Activated CD4-positive, alpha-beta T cell treated with anti-CD3 and anti-CD28 coated beads for 1 hour (primary cell): ENCODE measurements at regions not wholly inside any gene's neighbourhood (a gene's known extent, or its start where the extent isn't known, plus 50 kb on each side); places are given as distances from the start of the nearest gene placed in this dataset.

Experiments used
- DNase-seq: peaks from one replicate; pipeline ENCODE4 v3.0.0-alpha.2; 2020

DNA sequence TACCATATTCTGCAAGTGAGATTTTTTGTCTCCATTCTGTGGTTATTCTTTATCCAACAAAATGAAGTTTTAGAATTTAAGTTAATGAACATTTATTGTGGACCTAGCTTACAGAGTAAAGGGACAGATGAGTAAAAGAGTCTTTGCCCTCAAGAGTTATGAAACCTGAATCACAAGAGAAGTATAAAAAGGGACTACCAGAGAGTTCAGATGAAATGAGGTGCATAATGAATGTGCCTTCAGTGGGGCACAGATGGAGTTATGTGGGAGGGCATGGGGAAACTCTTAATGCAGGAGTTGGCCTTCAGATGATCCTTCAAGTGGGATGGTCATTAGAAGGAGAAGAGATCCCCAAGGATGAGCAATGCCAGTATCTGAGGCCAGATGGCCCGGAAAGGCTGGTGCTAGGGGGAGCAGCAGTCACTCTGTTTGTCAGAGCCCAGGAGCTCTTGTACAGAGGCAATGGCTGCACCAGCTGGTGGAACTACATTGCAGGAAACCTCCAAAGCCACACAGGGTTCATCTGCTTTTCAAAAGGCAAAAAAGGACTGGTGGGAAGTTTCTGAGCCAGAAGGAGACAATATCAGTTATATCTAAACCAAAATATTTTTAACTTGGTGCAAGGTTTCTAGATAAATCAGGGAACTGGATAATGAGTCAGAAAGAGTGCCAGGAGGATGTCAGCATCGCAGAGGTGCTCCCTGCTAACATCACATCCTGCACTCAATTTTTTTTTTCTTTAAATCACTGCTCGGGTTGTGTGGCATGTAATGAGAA is 162.0 kb downstream of the KLF6 start:
- DNase-seq = no peak

DNA sequence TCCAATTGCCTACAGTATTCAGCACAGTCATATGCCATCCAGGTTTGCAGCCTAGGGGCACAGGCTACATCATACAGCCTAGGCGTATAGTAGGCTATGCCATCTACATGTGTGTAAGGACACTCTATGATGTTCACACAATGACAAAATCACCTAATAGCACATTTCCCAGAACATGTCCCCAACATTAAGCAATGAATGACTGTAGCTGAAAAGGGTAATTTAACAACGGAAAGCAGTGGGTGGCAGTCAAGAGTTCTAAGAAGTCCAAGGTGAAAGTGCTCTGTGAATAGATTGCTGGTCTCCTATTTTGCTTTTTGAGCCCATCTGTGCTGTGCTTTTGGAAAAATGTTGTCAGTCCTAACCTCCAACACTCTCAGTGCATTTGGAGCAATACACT is 162.6 kb downstream of the KLF6 start:
- DNase-seq = no peak

DNA sequence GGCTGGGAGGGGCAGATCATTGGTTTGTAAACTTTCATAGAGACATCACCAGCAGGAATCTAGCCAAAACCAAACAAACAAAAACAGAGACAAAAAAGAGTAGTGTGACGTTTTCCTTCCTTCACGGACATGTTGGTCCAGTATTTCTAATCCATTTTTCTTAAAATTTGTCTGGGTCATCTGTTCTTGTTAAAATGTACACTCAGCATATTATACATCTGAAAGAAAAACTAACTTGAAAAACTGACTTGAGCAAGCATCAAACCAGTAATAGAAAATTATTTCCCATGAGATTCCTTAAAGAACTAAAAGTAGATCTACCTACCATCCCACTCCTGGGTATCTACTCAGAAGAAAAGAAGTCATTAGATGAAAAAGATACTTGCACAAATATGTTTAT is 164.2 kb downstream of the KLF6 start:
- DNase-seq = no peak

DNA sequence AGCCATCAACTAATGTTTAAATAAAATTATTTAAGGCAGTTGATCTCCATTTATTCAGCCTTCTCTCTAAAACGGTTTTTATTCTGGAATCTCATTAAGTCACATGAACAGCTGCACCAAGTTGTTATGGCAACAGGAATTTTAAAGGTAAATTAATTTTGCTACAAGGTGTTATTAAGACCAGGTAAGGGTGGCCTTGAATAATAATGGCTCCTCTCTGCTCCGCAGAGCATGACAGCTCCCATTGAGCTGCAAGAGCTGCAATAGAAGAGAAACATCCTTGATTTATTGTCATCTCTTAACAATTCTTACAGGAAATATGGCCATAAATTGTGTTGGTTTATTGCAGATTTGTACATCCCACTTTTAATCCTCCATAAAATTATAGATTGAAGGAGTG is 165.8 kb downstream of the KLF6 start:
- DNase-seq = no peak

DNA sequence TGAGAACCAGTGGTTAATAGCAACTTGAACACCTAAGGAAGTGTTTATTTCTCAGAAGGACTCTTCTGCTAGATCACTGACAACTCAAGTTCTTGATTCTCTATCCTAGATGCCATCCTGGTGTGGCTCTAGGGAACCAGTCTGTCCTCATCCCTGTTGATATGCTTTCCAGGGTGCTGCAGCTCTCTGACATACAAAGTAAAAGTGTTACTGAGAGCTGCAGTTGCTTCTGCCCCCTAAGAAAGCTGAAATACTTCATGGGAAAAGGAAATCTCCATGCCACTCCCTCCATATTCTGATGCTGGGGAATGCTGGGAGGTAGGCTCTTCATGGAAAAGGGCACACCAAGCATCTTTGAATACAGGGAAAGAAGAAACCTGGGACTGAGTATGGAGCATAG is 168.1 kb downstream of the KLF6 start:
- no peak for DNase-seq

DNA sequence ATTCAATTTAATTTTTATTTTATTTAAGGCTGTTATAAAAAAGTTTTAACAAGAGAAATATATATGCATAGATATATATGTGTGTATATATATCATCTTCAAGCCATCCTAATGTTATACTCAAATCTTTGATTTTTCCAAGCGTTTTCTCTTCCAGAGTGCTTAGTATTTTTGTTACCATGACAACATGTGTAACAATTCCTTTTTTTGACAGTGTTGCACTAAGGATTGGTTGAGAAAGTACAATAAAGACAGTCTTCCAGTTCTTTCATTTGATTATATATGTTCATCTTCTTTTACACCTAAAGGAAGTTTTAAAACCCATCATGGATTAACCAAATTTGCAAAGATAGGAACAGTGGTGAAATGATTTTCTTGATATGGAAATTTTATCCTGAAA is 171.7 kb downstream of the KLF6 start:
- DNase-seq = no peak

DNA sequence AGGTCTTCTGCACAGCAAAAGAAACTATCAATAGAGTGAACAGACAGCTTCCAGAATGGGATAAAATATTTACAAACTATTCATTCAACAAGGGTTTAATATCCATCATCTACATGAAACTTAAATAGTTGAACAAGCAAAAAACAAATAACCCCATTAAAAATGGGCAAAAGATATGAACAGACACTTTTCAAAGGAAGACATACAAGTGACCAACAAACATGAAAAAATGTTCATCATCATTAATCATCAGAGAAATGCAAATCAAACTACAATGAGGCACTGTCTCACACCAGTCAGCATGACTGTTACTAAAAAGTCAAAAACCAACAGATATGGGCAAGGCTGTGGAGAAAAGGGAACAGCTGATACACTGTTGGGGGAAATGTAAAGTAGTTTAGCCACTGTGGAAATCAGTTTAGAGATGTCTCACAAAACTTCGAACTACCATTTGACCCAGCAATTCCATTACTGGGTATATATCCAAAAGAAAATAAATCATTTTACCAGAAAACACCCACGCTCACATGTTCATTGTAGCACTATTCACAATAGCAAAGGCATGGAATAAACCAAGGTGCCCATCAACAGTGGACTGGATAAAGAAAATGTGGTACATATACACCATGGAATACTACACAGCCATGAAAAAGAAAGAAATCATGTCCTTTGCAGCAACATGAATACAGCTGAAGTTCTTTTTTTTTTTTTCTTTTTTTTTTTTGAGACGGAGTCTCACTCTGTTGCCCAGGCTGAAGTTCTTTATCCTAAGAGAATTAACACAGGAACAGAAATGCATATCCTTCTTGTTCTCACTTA is 172.6 kb downstream of the KLF6 start:
- no peak for DNase-seq

DNA sequence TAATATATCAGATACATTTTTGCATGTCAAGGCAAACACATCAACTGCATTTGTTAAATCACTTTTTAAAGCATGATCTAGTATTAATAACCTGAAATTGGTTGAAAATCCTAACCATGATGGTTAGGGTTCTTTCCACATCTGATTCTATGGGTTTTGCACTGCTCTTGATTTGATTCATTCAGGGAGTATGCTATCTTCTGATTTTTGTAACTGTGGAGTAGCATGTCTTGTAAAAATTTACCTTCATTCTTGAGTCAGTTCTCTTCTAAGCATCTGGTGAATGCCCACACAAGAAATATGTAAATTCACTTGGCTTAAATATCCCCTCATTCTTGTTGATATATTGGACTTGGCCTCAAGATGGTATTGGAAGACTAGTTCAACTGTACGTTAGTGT is 178.7 kb downstream of the KLF6 start:
- no peak for DNase-seq

DNA sequence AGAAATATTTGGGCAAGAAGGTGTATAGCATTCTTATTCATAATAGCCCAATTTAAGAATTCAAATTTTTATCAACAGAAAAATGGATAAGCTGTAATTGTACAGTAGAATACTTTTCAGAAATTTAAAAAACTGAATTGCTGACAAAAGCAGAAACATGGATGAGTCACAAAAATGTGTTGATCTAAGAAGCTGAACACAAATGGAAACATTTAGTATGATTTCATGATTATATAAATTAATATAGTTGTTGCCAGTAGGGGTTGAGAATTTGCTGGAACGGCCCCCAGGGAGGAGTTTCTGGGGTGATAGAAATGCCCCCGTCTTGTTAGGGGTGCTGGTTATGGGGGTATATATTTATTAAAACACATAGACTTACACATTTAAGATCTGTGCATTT is 179.1 kb downstream of the KLF6 start:
- DNase-seq = no peak

DNA sequence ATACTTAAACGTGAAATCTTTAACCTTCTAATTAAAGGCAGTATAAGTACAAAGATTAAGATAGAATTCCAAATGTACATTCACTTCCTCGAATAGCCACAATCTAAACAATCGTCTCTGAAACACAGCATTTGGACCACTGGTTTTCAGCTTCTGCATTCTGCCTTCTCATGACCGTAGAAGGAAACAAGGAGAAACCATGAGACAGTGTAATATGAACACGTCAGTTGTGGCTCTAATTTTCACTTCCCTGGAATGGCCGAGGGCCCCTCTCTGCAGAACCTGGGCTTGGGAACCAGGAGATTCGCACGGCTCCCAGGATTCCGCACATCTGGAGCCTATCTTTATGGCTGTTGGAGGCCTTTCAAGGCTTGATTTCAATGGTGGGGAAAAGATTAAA is 189.3 kb downstream of the KLF6 start:
- no peak for DNase-seq

DNA sequence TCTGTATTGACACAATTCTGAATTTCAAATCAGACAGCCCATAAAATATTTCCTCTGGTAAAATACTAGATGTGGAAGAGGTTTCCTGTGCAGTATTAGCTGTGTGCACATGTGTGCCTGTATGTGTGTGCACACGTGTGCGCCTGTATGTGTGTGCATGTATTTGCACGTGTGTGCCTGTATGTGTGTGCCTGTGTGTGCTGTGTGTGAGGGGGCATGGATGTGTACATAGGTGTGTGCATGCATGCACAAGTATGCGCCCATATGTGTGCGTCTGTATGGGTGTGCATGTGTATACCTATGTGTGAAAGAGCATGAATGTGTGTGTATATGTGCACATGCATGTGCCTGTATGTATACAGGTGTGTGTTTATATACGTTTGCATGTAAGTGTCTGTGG is 191.4 kb downstream of the KLF6 start:
- DNase-seq = no peak

DNA sequence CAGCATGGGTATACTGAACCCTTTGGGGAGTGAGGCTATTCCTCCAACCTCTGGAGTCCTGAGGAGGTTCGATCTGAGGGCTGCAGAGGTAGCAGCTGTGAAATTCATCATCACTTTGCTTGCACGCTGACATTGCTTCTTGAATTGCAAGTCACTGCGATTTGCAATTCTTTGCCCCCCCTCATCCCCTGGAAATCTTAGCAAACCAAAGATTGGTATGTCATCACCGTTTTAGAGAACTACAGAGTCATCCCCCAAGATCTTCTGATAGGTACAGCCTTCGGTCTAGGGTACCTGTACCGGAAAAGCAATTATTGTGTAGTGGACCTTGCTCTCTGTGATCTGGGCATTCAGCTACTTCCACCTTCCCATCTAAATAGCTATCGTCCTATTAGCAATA is 192.6 kb downstream of the KLF6 start:
- no peak for DNase-seq

DNA sequence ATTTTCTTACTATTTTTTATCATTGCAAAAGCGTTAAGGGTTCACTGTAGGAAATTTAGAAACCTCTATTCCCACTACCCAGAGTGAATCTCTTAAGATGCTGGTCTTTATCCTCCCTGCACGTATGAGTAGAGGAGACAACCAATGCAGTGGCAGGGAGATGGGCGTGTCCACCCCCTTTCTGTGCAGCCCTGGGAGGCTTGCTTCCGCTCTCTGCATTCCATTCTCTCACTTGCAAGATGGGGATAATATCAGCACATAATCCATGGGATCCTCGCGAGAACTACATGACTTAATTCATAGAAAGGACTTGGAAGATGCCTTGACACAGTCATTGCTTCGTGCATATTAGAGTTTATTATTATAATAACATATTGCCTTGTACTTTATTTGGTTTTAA is 196.2 kb downstream of the KLF6 start:
- DNase-seq = no peak

DNA sequence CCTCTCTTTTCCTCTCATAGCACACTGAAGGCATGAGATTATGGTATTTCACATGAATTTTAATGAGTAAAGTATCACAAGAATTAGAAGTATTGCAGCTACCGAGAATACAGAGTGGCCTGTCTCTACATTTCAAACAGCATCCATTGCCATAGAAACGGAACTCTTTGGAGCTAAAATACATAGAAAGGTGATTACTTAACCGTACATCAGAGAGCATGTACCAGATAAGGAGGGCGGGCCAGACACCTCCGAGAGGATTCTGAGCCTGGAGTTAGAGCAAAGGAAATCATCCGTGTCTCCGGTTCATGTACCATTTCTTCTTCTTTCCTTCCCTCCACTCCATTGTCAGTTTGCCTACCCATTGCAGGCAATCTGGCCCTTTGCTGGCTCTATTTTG is 196.7 kb downstream of the KLF6 start:
- DNase-seq = no peak

DNA sequence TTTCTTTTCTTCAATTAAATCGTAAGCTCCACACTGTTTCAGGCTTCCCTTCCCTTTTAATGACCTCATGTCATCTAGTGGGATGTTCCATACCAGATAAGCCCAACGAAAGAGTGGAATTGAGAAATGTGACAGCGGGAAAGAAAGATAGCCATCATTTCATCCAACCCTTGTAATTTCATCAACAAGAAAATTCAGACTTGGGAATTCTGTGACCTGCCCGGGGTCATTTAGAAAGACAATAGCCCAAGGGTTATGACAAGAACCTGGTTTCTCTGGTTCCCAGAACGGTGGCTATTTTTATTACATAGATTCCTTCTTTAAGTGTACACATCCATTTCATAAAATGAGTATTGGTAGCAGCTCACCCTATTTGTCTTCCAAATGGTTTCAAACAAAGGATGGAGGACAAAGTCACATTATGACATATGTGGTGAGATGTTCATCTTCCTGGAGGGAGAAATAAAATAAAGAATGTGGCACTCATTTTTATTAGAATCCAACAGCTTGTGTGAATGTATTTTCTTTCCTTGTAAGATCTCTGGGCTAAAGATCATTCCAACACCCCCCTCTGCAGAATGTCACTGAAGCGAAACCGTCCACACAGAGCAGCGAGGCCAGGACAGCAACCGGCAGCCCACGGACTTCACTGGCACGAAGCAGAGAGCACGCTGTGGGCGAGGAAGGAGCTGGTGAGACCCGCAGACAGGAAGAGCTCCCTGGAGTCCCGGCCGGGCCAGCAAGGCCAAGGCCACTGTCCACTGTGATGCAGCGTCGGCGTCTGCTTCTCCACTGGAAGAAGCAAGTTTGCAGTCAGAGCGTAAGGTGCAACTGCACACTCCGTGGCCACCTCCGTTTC is 199.9 kb downstream of the KLF6 start:
- no peak for DNase-seq

DNA sequence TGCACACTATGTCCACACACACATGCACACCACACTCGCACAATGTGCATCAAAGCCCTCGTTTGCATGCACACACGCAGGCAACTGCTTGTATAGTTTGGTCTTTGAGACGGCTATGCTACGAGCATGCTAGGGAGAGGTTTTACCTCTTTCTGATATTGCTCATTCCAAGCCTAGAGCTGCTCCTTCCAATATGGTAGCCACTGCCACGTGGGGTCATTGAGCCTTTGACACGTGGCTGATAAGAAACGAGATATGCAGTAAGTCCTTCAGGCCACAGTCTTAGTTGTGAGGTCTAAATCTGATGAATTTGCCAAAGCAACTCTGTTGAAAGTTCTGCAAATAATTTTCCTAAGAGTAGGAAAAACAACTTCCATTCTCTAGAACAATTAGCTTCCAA is 204.4 kb downstream of the KLF6 start:
- DNase-seq = no peak

DNA sequence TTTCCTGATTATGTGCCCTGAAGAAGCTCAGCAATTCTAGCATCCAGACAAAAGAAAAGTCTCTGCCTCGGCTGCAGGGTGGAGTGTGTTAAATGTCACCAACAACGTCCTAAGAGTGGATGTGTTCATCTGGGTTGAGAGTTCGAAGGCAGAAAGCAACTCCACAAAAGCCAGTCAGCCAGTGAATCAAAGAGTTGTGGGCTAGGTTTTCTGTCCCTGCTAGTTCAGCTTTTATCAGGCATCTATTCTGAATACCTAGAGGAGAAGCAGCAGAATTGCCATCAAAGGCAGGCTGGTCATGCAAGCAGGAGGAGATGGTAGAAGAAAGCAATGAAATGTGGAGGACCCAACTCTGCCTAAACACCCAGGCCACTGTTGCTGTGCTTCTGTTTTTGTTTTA is 205.2 kb downstream of the KLF6 start:
- DNase-seq = no peak

DNA sequence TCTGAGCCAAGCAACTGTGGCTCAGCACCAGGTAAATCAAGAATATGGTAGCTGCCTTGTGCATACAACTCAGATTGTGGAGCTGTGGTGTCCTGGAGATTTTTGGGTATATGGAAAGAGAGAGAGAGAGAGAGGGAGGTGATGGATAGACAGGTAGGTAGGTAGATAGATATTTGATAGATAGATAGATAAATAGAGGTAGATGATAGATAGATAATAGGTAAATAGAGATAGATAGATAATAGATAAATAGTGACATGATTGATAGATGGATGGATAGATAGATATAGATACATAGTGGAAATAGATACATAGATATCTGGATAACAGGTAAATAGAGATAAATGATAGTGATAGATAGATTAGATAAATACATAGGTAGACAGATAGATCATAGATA is 206.3 kb downstream of the KLF6 start:
- no peak for DNase-seq

DNA sequence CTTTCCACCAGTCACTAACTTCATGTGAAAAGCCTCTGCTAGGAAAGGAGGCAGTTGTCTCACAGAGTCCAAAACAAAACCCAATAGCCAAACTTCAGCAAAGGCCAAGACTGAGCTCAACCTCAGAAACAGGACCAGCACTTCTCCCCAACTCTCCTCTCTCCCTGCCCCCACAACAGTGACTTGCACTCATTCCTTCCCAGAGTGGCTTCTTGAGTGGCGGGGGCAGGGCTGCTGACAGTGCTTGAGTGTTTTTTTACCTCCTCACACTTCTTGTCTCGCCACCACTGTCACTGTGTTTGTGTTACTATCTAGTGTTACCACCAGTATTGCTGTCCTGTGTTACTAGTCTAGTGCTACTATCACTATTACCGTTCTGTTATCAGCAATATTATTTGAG is 206.8 kb downstream of the KLF6 start:
- DNase-seq = no peak

DNA sequence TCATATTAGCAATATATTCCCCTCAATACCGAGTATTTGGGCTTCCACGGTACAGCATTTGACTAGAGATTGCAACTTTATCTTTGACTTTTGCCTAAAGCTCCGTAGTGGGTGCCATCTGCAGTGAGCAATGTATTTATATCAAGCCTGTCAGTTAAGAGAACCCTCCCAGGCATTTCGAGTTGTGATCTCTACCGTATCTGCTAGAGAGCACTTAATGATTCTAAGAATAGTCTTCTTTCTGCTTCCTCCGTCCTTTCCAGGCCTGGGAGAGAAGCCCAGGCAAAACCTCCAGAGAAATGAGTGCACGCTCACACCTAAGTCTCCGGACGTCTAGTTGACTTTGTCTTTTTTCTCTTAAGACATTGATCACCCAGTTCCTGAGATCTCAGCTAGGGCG is 210.6 kb downstream of the KLF6 start:
- DNase-seq = no peak

DNA sequence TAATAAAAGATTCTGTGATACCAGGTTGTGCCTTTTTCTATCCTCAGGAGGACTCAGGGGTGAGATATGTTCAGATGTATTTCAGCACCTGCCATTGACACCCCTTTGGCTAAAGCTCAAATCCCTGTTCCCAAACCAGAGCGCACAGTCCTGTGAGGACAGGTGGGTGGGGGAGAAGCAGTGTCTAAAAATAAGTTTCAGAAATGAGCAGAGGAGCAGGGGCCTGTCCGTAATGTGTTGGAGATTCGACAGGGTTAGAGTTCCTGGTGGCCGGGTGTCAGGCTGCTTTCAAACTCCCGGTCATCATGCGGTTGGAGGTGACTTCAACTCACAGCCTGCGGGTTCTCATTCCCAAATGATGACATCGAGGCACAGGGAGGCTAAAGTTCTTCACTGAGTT is 211.5 kb downstream of the KLF6 start:
- no peak for DNase-seq

DNA sequence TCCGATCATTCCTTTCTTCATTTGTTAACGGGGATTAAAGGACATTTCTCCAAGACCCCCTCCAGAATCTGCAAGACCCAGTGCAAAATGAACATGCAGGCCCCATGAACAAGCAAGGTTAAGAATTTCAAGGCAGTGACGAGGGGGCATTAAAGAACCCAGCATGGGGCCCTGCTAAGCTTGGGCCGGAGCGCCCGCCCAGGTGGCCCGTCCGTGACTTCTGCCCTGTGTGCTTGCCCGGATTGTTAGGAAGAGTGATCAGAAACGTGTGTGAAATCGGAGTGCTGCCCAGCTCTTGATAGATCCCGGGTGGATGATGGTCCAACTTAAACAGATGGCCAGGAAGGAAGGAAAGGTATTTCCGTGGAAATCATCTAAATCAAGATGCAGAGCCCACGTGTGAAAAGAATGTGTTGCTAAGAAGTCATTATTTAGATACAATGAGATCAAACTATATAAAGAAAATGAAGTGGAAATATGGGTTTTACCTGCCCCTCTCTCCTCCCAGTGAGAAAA is 213.6 kb downstream of the KLF6 start:
- DNase-seq = no peak

DNA sequence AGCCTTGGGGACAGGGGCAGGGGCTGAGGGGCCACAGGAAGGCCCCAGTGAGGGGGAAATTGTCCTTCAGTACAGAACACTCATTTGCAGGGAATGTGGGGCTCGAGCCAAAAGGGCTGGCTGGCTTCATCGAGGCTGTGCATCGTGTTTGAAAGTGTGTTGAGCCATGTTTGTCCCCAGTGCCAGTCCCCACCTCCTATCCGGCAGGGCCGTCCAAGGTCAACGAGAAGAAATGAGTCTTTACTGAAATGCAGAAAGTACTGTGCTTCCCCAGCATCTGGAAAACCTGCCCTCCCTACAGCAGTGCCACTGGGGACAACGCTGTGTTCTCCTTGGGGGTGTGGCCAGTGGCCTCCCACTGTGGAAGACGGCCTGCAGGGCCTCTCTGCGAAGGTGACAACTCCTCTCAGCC is 214.1 kb downstream of the KLF6 start:
- no peak for DNase-seq
